ENCODE measurements at regions not wholly inside any gene's neighbourhood (a gene's known extent, or its start where the extent isn't known, plus 50 kb on each side); places are given as distances from the start of the nearest gene placed in this dataset.

GRCh38 chr13:106683918-106684317 is 116.0 kb upstream of the ARGLU1 start:
- DNase-seq (ENCODE audit: low read depth in 2 of 2), result no peak

- no peak for DNase-seq (ENCODE audit: low read depth in 2 of 2)
These were observed 115.2 kb upstream of the ARGLU1 start for GRCh38 chr13:106683179-106683578.

- no peak for DNase-seq (ENCODE audit: low read depth in 2 of 2)
These were observed 114.1 kb upstream of the ARGLU1 start for GRCh38 chr13:106681997-106682396.

- no peak for DNase-seq (ENCODE audit: low read depth in 2 of 2)
These were observed 113.6 kb upstream of the ARGLU1 start for GRCh38 chr13:106681536-106681935.

- no peak for DNase-seq (ENCODE audit: low read depth in 2 of 2)
These were observed 113.0 kb upstream of the ARGLU1 start for GRCh38 chr13:106680796-106681472.

GRCh38 chr13:106678646-106679418 is 110.9 kb upstream of the ARGLU1 start:
- no peak for DNase-seq (ENCODE audit: low read depth in 2 of 2)

- no peak for DNase-seq (ENCODE audit: low read depth in 2 of 2)
These were observed 107.4 kb upstream of the ARGLU1 start for GRCh38 chr13:106675311-106675710.

- DNase-seq (ENCODE audit: low read depth in 2 of 2), result no peak
These were observed 93.0 kb upstream of the ARGLU1 start for GRCh38 chr13:106660746-106661625.

- no peak for DNase-seq (ENCODE audit: low read depth in 2 of 2)
These were observed 89.2 kb upstream of the ARGLU1 start for GRCh38 chr13:106657104-106657503.

- DNase-seq (ENCODE audit: low read depth in 2 of 2), result no peak
These were observed 88.2 kb upstream of the ARGLU1 start for GRCh38 chr13:106656186-106656585.

GRCh38 chr13:106651442-106651841 is 83.5 kb upstream of the ARGLU1 start:
- no peak for DNase-seq (ENCODE audit: low read depth in 2 of 2)

GRCh38 chr13:106650690-106651205 is 82.8 kb upstream of the ARGLU1 start:
- no peak for DNase-seq (ENCODE audit: low read depth in 2 of 2)

- DNase-seq (ENCODE audit: low read depth in 2 of 2), result no peak
These were observed 81.6 kb upstream of the ARGLU1 start for GRCh38 chr13:106649495-106649894.

- no peak for DNase-seq (ENCODE audit: low read depth in 2 of 2)
These were observed 72.6 kb upstream of the ARGLU1 start for GRCh38 chr13:106640515-106640914.

GRCh38 chr13:106637519-106637918 is 69.6 kb upstream of the ARGLU1 start:
- DNase-seq (ENCODE audit: low read depth in 2 of 2), result no peak

GRCh38 chr13:106636492-106636891 is 68.6 kb upstream of the ARGLU1 start:
- DNase-seq (ENCODE audit: low read depth in 2 of 2), result no peak

GRCh38 chr13:106635616-106636015 is 67.7 kb upstream of the ARGLU1 start:
- DNase-seq (ENCODE audit: low read depth in 2 of 2), result no peak

GRCh38 chr13:106633321-106633720 is 65.4 kb upstream of the ARGLU1 start:
- no peak for DNase-seq (ENCODE audit: low read depth in 2 of 2)

GRCh38 chr13:106630650-106631049 is 62.7 kb upstream of the ARGLU1 start:
- DNase-seq (ENCODE audit: low read depth in 2 of 2), result no peak

- no peak for DNase-seq (ENCODE audit: low read depth in 2 of 2)
These were observed 62.2 kb upstream of the ARGLU1 start for GRCh38 chr13:106630162-106630561.

GRCh38 chr13:106628936-106629659 is 61.2 kb upstream of the ARGLU1 start:
- DNase-seq (ENCODE audit: low read depth in 2 of 2), result no peak
